Activated CD8-positive, alpha-beta memory T cell treated with anti-CD3 and anti-CD28 coated beads, Interleukin-2, amount 50 U/mL, for 24 hours (primary cell): ENCODE measurements at regions not wholly inside any gene's neighbourhood (a gene's known extent, or its start where the extent isn't known, plus 50 kb on each side); places are given as distances from the start of the nearest gene placed in this dataset.
A peak's percentile ranks its signal among the peaks of the same experiment; 100 is the strongest.

Experiments used
- DNase-seq: peaks from one replicate; pipeline ENCODE4 v3.0.0-alpha.2; 2020; ENCODE audit errors: extremely low read depth

GRCh38 chr7:25947669-25948516 is 204.1 kb upstream of the NFE2L3 start:
- no peak for DNase-seq

GRCh38 chr7:25949736-25950487 is 202.1 kb upstream of the NFE2L3 start:
- no peak for DNase-seq

- DNase-seq, result peak; percentile 47
Observed at GRCh38 chr7:25950488-25951413, 201.2 kb upstream of the NFE2L3 start.

GRCh38 chr7:25951414-25952260 is 200.4 kb upstream of the NFE2L3 start:
- DNase-seq, result no peak

GRCh38 chr7:25952261-25953057 is 199.5 kb upstream of the NFE2L3 start:
- DNase-seq, result no peak

- DNase-seq, result no peak
Observed at GRCh38 chr7:25953859-25954258, 198.1 kb upstream of the NFE2L3 start.

- DNase-seq, result no peak
Observed at GRCh38 chr7:25954395-25954794, 197.6 kb upstream of the NFE2L3 start.

GRCh38 chr7:25959168-25959734 is 192.7 kb upstream of the NFE2L3 start:
- DNase-seq, result no peak

GRCh38 chr7:25963733-25964132 is 188.3 kb upstream of the NFE2L3 start:
- no peak for DNase-seq

- DNase-seq, result no peak
Observed at GRCh38 chr7:25964483-25964991, 187.5 kb upstream of the NFE2L3 start.

GRCh38 chr7:25965405-25966123 is 186.4 kb upstream of the NFE2L3 start:
- DNase-seq, result no peak

- DNase-seq, result no peak
Observed at GRCh38 chr7:25966469-25966868, 185.5 kb upstream of the NFE2L3 start.

- DNase-seq, result no peak
Observed at GRCh38 chr7:25967278-25968204, 184.5 kb upstream of the NFE2L3 start.

- no peak for DNase-seq
Observed at GRCh38 chr7:25968205-25968993, 183.6 kb upstream of the NFE2L3 start.

- DNase-seq, result no peak
Observed at GRCh38 chr7:25970356-25970755, 181.6 kb upstream of the NFE2L3 start.

GRCh38 chr7:25970911-25971310 is 181.1 kb upstream of the NFE2L3 start:
- no peak for DNase-seq

- DNase-seq, result no peak
Observed at GRCh38 chr7:25976630-25977029, 175.4 kb upstream of the NFE2L3 start.
